ENCODE measurements at regions not wholly inside any gene's neighbourhood (a gene's known extent, or its start where the extent isn't known, plus 50 kb on each side); places are given as distances from the start of the nearest gene placed in this dataset.
"Not testable (repeated sequence)": the region's sequence is repeated elsewhere in the genome, so short reads cannot be mapped to it uniquely, and the experiment has no call there.

DNA sequence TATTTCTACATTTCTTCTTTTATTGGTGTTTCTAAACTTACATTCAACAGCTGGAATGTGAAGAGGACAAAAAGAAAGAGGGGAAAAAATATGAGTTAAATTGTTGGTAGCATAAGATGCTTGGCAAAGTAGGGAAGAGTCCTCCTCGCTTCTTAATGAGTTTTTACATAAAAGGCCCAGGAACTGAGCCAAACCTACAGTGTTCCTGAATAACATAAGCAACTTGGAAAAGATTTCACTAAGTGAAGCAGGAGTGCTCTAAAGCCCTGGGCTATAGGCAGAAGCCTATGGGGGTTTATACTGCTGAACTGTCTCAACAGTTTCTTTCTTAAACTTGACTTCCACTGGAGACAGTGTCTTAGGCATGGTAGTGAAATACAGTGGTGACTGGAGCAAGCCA, 115.0 kb upstream of the USP25 start:
- no peak for DNase-seq
- no peak for ATAC-seq
- Mint-ChIP-seq H3K4me3 (no peak overlapping the region), H3K9me3 (no peaks in the 10 kb centered on the region), H3K4me1 (ENCODE audit: low read depth) (no peaks in the 10 kb centered on the region), H3K27me3 (ENCODE audit: low read depth) (no peaks in the 10 kb centered on the region), H3K36me3 (ENCODE audit: insufficient read depth) (no peaks in the 10 kb centered on the region)

DNA sequence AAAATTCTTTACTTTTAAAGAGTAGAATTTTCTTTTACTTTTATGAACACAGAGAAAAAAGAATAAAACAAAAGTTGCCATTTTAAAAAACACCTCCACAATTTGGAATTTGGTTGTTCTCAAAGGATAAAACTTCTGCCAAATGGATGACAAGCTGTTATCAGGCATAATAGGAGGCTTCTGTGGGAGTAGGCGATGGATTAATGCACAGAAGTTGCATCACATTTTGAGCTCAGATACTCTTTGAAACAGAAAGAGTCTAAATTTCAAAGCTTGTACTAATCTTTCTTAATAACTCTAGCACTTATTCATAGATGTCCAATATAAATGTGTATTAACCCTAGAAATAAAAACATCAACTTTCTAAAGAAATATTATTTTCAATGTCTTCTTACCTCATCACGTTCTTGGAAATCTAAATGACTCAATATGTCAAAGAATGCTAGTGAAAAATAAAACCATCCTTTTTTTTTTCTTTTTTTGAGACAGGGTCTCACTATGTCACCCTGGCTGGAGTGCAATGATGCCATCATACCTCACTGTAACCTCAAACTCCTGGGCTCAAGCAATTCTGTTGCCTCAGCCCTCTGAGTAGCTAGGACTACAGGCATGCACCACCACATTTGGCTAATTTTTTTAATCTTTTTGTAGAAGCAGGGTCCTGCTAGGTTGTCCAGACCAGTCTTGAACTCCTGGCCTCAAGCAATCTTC, 112.8 kb upstream of the USP25 start:
- ATAC-seq = no peak
- H3K4me3 Mint-ChIP-seq = no peak overlapping the region
- H3K4me1 Mint-ChIP-seq (ENCODE audit: low read depth) = no peaks in the 10 kb centered on the region
- H3K27me3 Mint-ChIP-seq (ENCODE audit: low read depth) = no peaks in the 10 kb centered on the region
- no peak for DNase-seq
- H3K9me3 Mint-ChIP-seq = no peaks in the 10 kb centered on the region
- H3K36me3 Mint-ChIP-seq (ENCODE audit: insufficient read depth) = no peaks in the 10 kb centered on the region

GRCh38 chr21:15617964-15618363, 111.8 kb upstream of the USP25 start:
- H3K4me1 Mint-ChIP-seq (ENCODE audit: low read depth) = no peaks in the 10 kb centered on the region
- no peak overlapping the region for H3K4me3 Mint-ChIP-seq
- ATAC-seq (no peak), DNase-seq (no peak)
- H3K9me3 Mint-ChIP-seq = no peaks in the 10 kb centered on the region
- no peaks in the 10 kb centered on the region for H3K27me3 Mint-ChIP-seq (ENCODE audit: low read depth)
- no peaks in the 10 kb centered on the region for H3K36me3 Mint-ChIP-seq (ENCODE audit: insufficient read depth)

- no peak for DNase-seq
- Mint-ChIP-seq H3K36me3 (ENCODE audit: insufficient read depth) (no peaks in the 10 kb centered on the region), H3K9me3 (no peaks in the 10 kb centered on the region), H3K27me3 (ENCODE audit: low read depth) (no peaks in the 10 kb centered on the region), H3K4me1 (ENCODE audit: low read depth) (no peaks in the 10 kb centered on the region), H3K4me3 (no peak overlapping the region)
- ATAC-seq = no peak
Observed at GRCh38 chr21:15620892-15621291, 108.9 kb upstream of the USP25 start.

GRCh38 chr21:15624646-15625045, 105.1 kb upstream of the USP25 start:
- ATAC-seq = no peak
- no peaks in the 10 kb centered on the region for H3K36me3 Mint-ChIP-seq (ENCODE audit: insufficient read depth)
- no peak overlapping the region for H3K4me3 Mint-ChIP-seq
- DNase-seq = no peak
- peaks cover 2% of the 10 kb centered on the region for H3K27me3 Mint-ChIP-seq (ENCODE audit: low read depth)
- no peaks in the 10 kb centered on the region for H3K9me3 Mint-ChIP-seq
- no peaks in the 10 kb centered on the region for H3K4me1 Mint-ChIP-seq (ENCODE audit: low read depth)

GRCh38 chr21:15625363-15625762, 104.4 kb upstream of the USP25 start:
- H3K4me3 Mint-ChIP-seq = no peak overlapping the region
- no peaks in the 10 kb centered on the region for H3K4me1 Mint-ChIP-seq (ENCODE audit: low read depth)
- peaks cover 2% of the 10 kb centered on the region for H3K27me3 Mint-ChIP-seq (ENCODE audit: low read depth)
- DNase-seq (no peak), ATAC-seq (no peak)
- no peaks in the 10 kb centered on the region for H3K36me3 Mint-ChIP-seq (ENCODE audit: insufficient read depth)
- H3K9me3 Mint-ChIP-seq = no peaks in the 10 kb centered on the region

GRCh38 chr21:15626031-15626430, 103.8 kb upstream of the USP25 start:
- Mint-ChIP-seq H3K4me3 (no peak overlapping the region), H3K9me3 (no peaks in the 10 kb centered on the region), H3K4me1 (ENCODE audit: low read depth) (no peaks in the 10 kb centered on the region), H3K27me3 (ENCODE audit: low read depth) (peaks cover 2% of the 10 kb centered on the region), H3K36me3 (ENCODE audit: insufficient read depth) (no peaks in the 10 kb centered on the region)
- DNase-seq = no peak
- no peak for ATAC-seq

- no peak for ATAC-seq
- Mint-ChIP-seq H3K9me3 (no peaks in the 10 kb centered on the region), H3K4me1 (ENCODE audit: low read depth) (no peaks in the 10 kb centered on the region), H3K4me3 (no peak overlapping the region), H3K27me3 (ENCODE audit: low read depth) (peaks cover 2% of the 10 kb centered on the region), H3K36me3 (ENCODE audit: insufficient read depth) (no peaks in the 10 kb centered on the region)
- DNase-seq = no peak
Observed at GRCh38 chr21:15627011-15627410, 102.8 kb upstream of the USP25 start.

- Mint-ChIP-seq H3K27me3 (ENCODE audit: low read depth) (peaks cover 2% of the 10 kb centered on the region), H3K9me3 (no peaks in the 10 kb centered on the region), H3K4me1 (ENCODE audit: low read depth) (no peaks in the 10 kb centered on the region), H3K4me3 (no peak overlapping the region), H3K36me3 (ENCODE audit: insufficient read depth) (no peaks in the 10 kb centered on the region)
- DNase-seq = no peak
- no peak for ATAC-seq
Observed at GRCh38 chr21:15627823-15628222, 102.0 kb upstream of the USP25 start.

DNA sequence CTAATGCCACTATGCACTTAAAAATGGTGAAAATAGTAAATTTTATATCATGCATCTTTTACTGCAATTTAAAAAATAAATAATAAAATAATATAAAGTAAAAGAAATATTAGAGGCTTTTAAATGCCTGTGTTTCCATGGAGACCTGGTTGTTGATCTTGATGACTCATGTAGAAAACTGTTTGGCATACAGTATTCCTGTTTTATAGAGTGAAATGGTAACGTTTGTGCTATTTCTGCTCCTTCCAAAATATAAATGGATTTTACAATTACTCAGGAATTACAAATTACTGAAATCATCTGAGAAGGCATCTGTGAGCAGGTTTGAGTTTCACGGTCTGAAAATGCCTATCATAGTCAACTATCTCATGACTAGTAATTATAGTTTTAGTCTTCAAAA, 98.4 kb upstream of the USP25 start:
- no peaks in the 10 kb centered on the region for H3K9me3 Mint-ChIP-seq
- ATAC-seq (no peak), DNase-seq (no peak)
- H3K36me3 Mint-ChIP-seq (ENCODE audit: insufficient read depth) = no peaks in the 10 kb centered on the region
- H3K4me1 Mint-ChIP-seq (ENCODE audit: low read depth) = no peaks in the 10 kb centered on the region
- H3K27me3 Mint-ChIP-seq (ENCODE audit: low read depth) = peaks cover 2% of the 10 kb centered on the region
- no peak overlapping the region for H3K4me3 Mint-ChIP-seq

DNA sequence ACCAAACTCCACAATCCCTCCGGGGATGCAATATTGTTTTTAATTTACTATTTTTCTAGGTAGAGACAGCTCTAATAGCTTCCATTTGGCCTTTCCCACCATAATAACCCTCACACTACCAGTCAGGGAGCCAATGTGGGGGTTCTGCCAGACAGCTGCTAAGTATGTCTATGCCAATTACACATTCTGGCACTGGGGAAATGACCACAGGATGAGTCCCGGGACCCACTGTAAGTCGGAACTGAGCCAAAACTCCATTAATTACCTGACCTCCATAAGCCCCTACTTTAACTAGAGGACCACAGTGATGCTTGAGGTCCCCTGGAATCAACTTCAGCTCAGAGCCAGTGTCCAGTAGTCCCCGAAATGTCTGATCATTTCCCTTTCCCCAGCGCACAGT, 95.2 kb upstream of the USP25 start:
- not testable (repeated sequence) for H3K4me3 Mint-ChIP-seq; DNase-seq; H3K4me1 Mint-ChIP-seq (ENCODE audit: low read depth); H3K27me3 Mint-ChIP-seq (ENCODE audit: low read depth); H3K36me3 Mint-ChIP-seq (ENCODE audit: insufficient read depth); H3K9me3 Mint-ChIP-seq; ATAC-seq

- Mint-ChIP-seq H3K4me3 (no peak overlapping the region), H3K9me3 (no peaks in the 10 kb centered on the region), H3K27me3 (ENCODE audit: low read depth) (no peaks in the 10 kb centered on the region), H3K36me3 (ENCODE audit: insufficient read depth) (no peaks in the 10 kb centered on the region), H3K4me1 (ENCODE audit: low read depth) (no peaks in the 10 kb centered on the region)
- no peak for ATAC-seq
- no peak for DNase-seq
Observed at GRCh38 chr21:15638856-15639549, 90.8 kb upstream of the USP25 start.

- not testable (repeated sequence) for H3K36me3 Mint-ChIP-seq (ENCODE audit: insufficient read depth); H3K9me3 Mint-ChIP-seq; DNase-seq; ATAC-seq; H3K4me3 Mint-ChIP-seq; H3K4me1 Mint-ChIP-seq (ENCODE audit: low read depth); H3K27me3 Mint-ChIP-seq (ENCODE audit: low read depth)
Observed at GRCh38 chr21:15640113-15640512, 89.7 kb upstream of the USP25 start.

DNA sequence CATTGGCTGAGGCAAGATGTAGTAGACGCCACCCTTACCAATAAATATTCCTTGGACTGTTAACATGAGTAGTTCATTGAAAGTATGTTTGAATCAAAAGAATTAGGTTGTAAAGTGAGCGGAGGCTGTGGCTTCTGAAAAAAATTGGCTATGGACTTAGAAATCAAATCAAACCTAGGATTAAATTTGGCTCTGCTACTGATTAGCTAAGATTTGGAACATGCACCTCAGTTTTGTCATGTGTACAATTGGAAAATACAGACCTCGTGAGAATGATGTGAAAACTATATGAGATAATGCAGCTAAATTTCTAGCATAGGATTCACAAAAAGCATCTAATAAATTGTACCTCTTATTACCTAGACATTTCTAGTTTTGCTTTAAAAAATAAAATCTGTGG, 85.3 kb upstream of the USP25 start:
- ATAC-seq (no peak), DNase-seq (no peak)
- Mint-ChIP-seq H3K27me3 (ENCODE audit: low read depth) (peaks cover 1% of the 10 kb centered on the region), H3K4me1 (ENCODE audit: low read depth) (no peaks in the 10 kb centered on the region), H3K9me3 (no peaks in the 10 kb centered on the region), H3K4me3 (no peak overlapping the region), H3K36me3 (ENCODE audit: insufficient read depth) (no peaks in the 10 kb centered on the region)

DNA sequence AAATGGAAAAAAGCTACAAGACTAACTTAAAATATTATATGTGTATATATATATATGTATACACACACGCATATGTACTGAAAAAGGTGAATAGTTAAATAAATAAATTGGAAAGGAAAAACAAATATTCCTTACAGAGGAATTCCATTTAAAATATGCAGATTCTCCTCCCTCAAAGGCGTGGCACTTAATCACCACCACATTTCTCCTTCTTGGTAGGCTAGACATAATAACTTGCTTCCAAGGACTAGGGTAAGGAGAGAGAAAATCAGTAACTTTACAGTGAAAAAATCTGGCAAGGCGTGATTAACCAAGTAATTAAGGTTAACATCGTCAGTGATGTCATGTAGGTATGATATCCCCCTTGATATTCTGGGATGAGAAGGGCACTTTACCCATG, 84.0 kb upstream of the USP25 start:
- Mint-ChIP-seq H3K9me3 (no peaks in the 10 kb centered on the region), H3K27me3 (ENCODE audit: low read depth) (peaks cover 1% of the 10 kb centered on the region), H3K4me1 (ENCODE audit: low read depth) (no peaks in the 10 kb centered on the region), H3K4me3 (no peak overlapping the region), H3K36me3 (ENCODE audit: insufficient read depth) (no peaks in the 10 kb centered on the region)
- DNase-seq = no peak
- ATAC-seq = no peak

All from activated T-cell treated with anti-CD3 and anti-CD28 coated beads, Interleukin-2, amount 50 U/mL, for 4 hours (primary cell).